Activated CD4-positive, alpha-beta T cell treated with anti-CD3 and anti-CD28 coated beads, Interleukin-2, amount 10 ng/mL, durations not matched to agents 24 days and 14 days (primary cell): ENCODE measurements at regions not wholly inside any gene's neighbourhood (a gene's known extent, or its start where the extent isn't known, plus 50 kb on each side); places are given as distances from the start of the nearest gene placed in this dataset.
"Not testable (repeated sequence)": the region's sequence is repeated elsewhere in the genome, so short reads cannot be mapped to it uniquely, and the experiment has no call there.

Source experiments
- DNase-seq: peaks from one replicate; pipeline ENCODE4 v3.0.0; 2022
- H3K27ac Mint-ChIP-seq: one replicate; pipeline ENCODE4 v1.8.0; 2022; ENCODE audit warnings: mild to moderate bottlenecking, mixed read lengths
- H3K27me3 Mint-ChIP-seq: one replicate; pipeline ENCODE4 v1.8.0; 2022; ENCODE audit warnings: mixed read lengths
- H3K36me3 Mint-ChIP-seq: one replicate; pipeline ENCODE4 v1.8.0; 2022; ENCODE audit warnings: low read depth, mild to moderate bottlenecking, mixed read lengths
- H3K4me1 Mint-ChIP-seq: one replicate; pipeline ENCODE4 v1.8.0; 2021; ENCODE audit warnings: mixed read lengths
- H3K4me3 Mint-ChIP-seq: one replicate; pipeline ENCODE4 v1.8.0; 2022; ENCODE audit warnings: mild to moderate bottlenecking, moderate library complexity, mixed read lengths
- H3K9me3 Mint-ChIP-seq: one replicate; pipeline ENCODE4 v1.8.0; 2021; ENCODE audit warnings: mixed read lengths
- intact Hi-C: fragments of 100-400 bp; cut with micrococcal nuclease; formaldehyde crosslinking; loops from one replicate; pipeline ENCODE4 v1.15.1; 2023

DNA sequence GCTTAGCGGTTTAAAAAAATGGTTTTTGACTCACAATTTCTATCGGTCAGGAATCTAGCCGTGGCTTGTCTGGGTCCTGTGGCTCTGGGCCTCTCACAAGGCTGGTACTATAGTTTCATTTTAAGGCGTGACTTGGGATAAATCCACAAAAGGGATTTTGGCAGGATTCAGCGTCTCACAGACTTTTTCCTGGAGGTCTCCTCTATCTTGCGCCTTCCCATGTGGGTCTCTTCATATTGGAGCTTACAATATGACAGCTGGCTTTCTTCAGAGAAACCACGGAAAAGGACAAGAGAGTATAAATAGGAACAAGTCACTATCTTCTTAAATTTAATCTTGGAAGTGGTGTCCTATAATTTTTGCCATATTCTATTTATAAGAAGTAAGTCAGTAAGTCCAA lies 250.5 kb downstream of the DSC3 start:
- no peak for DNase-seq
- intact Hi-C loops = no loop called here
- H3K9me3 Mint-ChIP-seq = peaks cover 3% of the 10 kb centered on the region
- H3K36me3 Mint-ChIP-seq = no peaks in the 10 kb centered on the region
- no peak overlapping the region for H3K4me3 Mint-ChIP-seq
- H3K27me3 Mint-ChIP-seq = no peaks in the 10 kb centered on the region
- H3K27ac Mint-ChIP-seq = no peak overlapping the region
- H3K4me1 Mint-ChIP-seq = no peaks in the 10 kb centered on the region

DNA sequence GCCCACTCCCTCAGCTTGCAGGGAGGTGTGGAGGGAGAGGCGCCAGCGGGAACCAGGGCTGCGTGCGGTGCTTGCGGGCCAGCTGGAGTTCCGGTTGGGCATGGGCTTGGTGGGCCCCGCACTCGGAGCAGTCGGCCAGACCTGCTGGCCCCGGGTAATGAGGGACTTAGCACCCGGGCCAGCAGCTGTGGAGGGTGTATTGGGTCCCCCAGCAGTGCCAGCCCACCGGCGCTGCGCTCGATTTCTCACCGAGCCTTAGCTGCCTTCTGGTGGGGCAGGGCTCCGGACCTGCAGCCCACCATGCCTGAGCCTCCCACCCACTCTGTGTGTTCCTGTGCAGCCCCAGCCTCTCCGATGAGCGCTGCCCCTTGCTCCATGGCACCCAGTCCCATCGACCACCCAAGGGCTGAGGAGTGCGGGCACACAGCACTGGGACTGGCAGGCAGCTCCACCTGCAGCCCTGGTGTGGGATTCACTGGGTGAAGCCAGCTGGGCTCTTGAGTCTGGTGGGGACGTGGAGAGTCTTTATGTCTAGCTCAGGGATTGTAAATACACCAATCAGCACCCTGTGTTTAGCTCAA lies 254.0 kb downstream of the DSC3 start:
- H3K36me3 Mint-ChIP-seq, H3K9me3 Mint-ChIP-seq, H3K27ac Mint-ChIP-seq, H3K27me3 Mint-ChIP-seq, H3K4me3 Mint-ChIP-seq, DNase-seq, H3K4me1 Mint-ChIP-seq: not testable (repeated sequence)
- intact Hi-C loops = loop anchor here (5.0 kb wide), 1 partner anchor 156 kb away; no protein-coding TSS in a partner anchor

DNA sequence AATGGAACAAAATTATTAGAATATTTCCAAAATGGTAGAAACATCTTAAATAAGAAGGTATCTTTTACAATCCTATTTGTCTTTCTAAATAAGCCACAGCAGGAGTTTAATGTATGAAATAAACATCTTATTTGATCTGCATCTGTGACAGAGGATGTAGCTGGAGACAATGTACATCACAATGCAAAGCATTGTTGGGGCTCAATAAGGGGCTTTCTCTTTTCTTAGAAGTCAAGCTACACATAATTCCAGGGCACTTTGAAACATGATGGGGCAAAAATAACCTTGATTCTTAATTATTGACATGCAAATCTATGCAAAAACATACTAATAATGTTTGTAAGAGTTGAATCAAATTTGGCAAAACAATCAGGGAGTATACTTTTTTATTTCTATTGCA lies 255.1 kb downstream of the DSC3 start:
- no peaks in the 10 kb centered on the region for H3K27me3 Mint-ChIP-seq
- peaks cover 9% of the 10 kb centered on the region for H3K9me3 Mint-ChIP-seq
- H3K27ac Mint-ChIP-seq = no peak overlapping the region

DNA sequence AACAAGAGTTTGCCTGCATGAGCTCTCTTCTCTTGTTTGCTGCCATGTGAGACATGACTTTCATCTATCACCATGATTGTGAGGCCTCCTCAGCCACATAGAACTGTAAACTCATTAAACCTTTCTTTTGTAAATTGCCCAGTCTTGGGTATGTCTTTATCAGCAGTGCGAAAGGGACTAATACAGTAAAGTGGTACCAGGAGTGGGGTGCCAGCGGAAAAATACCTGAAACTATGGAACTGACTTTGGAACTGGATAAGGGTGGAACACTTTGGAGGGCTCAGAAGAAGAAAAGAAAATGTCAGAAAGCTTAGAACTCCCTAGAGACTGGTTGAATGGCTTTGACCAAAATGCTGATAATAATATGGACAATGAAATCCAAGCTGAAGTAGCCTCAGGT lies 260.9 kb downstream of the DSC3 start:
- H3K4me3 Mint-ChIP-seq = no peak overlapping the region
- no peak overlapping the region for H3K27ac Mint-ChIP-seq
- no peaks in the 10 kb centered on the region for H3K4me1 Mint-ChIP-seq
- DNase-seq = no peak
- H3K27me3 Mint-ChIP-seq = no peaks in the 10 kb centered on the region
- intact Hi-C loops = no loop called here
- H3K9me3 Mint-ChIP-seq = peaks cover 20% of the 10 kb centered on the region
- H3K36me3 Mint-ChIP-seq = no peaks in the 10 kb centered on the region

More for the DNA sequence above, 255.1 kb downstream of the DSC3 start:
- H3K36me3 Mint-ChIP-seq = no peaks in the 10 kb centered on the region
- no peak overlapping the region for H3K4me3 Mint-ChIP-seq
- no peaks in the 10 kb centered on the region for H3K4me1 Mint-ChIP-seq
- intact Hi-C loops = loop anchor here (5.0 kb wide), 1 partner anchor 155 kb away; no protein-coding TSS in a partner anchor
- no peak for DNase-seq

DNA sequence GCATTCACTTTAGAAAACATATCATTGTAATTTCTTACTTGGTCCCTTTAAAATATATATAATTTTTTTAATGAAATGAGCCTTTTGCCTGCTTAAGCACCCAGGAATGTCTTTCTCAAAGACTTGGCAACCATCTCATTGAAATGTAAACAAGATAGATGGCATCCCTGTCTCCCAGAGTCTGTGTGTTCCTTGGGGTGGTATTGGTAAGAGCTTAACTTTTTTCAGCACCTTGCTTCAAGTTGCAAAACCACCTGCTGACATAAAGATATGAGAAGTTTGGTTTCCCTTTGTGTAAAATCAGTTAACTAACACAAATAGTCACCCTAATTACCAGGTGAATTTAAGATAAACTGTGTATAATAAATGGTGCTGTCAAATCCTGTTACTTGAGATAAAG lies 266.9 kb downstream of the DSC3 start:
- intact Hi-C loops = no loop called here
- H3K9me3 Mint-ChIP-seq = peaks cover 8% of the 10 kb centered on the region
- no peak overlapping the region for H3K4me3 Mint-ChIP-seq
- no peaks in the 10 kb centered on the region for H3K4me1 Mint-ChIP-seq
- H3K27me3 Mint-ChIP-seq = no peaks in the 10 kb centered on the region
- H3K36me3 Mint-ChIP-seq = no peaks in the 10 kb centered on the region
- no peak overlapping the region for H3K27ac Mint-ChIP-seq
- no peak for DNase-seq

DNA sequence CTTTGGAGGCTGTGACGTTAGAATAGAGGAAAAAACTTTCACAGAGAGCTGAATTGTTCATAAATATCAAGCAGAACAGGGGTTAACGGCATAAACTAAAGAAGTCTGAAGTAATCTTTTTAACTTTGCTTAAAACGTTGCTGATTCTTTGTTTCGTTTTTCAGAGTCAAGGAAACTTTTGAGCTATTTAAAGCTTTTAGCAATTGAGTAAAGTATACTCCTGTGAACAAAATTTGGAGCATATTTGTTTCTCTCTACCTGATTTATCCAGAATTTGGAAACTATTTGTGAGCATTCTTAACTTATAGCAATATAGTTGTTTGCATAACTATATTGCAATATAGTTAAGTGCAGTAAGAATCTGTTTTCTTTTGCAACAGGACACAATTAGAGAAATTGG lies 270.4 kb downstream of the DSC3 start:
- H3K9me3 Mint-ChIP-seq, intact Hi-C loops, H3K4me3 Mint-ChIP-seq, H3K27me3 Mint-ChIP-seq, H3K36me3 Mint-ChIP-seq, H3K27ac Mint-ChIP-seq, H3K4me1 Mint-ChIP-seq, DNase-seq: not testable (repeated sequence)

DNA sequence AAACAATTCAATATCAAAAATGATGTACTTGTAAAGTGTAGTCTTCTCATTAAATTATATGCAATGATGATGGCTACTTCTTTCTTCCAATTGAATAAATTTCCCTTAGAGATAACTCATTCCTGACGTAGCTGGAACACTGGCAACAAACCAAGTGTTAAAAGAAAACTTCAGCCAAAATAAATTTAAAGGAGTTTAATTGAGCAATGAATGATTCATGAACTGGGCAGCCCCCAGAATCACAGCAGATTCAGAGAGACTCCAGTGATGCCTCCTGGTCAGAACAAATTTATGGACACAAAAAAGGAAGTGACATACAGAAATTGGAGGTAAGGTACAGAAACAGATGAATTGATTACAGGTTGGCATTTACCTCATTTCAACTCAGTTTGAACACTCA lies 276.5 kb downstream of the DSC3 start:
- DNase-seq = no peak
- Mint-ChIP-seq H3K36me3 (no peaks in the 10 kb centered on the region), H3K27me3 (no peaks in the 10 kb centered on the region), H3K4me3 (no peak overlapping the region), H3K9me3 (no peaks in the 10 kb centered on the region), H3K27ac (no peak overlapping the region), H3K4me1 (no peaks in the 10 kb centered on the region)
- intact Hi-C loops = no loop called here

DNA sequence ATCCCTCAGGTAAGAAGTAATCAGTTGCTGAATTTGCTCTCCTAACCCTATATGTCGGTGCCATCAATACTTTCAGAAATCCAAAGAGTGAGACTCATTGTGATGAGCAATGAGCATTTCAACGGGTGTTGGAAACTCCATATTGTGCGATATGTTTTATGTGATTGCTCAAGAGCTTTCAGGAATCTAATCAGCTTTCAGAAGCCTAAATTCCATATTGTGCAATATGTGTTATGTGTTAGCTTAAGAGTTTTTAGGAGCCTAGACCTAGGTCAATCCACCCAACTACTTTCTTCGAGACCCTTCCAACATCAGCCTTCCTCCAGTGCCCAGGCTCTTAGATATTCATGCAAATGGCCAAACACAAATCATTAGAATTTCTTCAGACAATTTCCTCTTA lies 277.3 kb downstream of the DSC3 start:
- Mint-ChIP-seq H3K36me3 (no peaks in the 10 kb centered on the region), H3K9me3 (no peaks in the 10 kb centered on the region), H3K4me3 (no peak overlapping the region), H3K27ac (no peak overlapping the region), H3K4me1 (no peaks in the 10 kb centered on the region), H3K27me3 (no peaks in the 10 kb centered on the region)
- DNase-seq = no peak
- intact Hi-C loops = no loop called here

DNA sequence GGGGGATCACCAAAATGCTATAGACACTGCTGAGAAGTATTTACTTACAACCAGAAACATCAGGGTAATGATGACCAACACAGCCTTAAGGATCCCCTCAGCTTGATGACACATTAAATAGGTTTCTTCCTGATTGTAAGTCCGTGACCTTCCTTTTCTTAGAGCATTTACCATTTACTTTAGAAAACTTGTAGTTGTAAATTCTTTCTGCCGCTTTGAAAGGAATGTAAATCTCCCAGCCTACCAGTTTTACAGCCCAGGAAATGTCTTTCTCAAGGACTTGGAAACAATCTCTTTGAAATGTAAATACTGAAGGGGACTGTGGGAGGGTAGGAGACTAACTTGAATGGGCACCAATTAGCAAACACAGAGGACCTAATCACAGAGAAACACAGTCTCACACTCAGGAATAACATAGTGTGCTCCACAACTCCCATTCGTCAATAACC lies 278.6 kb downstream of the DSC3 start:
- H3K27ac Mint-ChIP-seq = no peak overlapping the region
- H3K4me3 Mint-ChIP-seq = no peak overlapping the region
- no peaks in the 10 kb centered on the region for H3K27me3 Mint-ChIP-seq
- no peak for DNase-seq
- no peaks in the 10 kb centered on the region for H3K36me3 Mint-ChIP-seq
- no peaks in the 10 kb centered on the region for H3K9me3 Mint-ChIP-seq
- intact Hi-C loops = no loop called here
- no peaks in the 10 kb centered on the region for H3K4me1 Mint-ChIP-seq

DNA sequence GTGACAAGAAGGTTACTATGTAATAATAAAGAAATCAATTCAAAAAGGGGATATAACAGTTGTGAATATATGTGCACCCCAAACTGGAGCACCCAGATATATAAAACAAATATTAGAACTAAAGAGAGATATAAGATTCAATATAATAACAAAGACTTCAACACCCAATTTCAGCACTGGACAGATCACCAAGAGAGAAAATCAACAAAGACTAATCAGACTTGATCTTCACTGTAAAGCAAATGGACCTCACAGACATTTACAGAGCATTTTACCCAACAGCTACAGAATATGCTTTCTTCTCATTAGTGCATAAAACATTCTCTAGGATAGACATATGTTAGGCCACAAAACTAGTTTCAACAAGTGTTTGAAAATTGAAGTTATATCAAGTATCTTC lies 287.7 kb downstream of the DSC3 start:
- no peaks in the 10 kb centered on the region for H3K9me3 Mint-ChIP-seq
- H3K4me1 Mint-ChIP-seq = no peaks in the 10 kb centered on the region
- no peak overlapping the region for H3K27ac Mint-ChIP-seq
- no peak overlapping the region for H3K4me3 Mint-ChIP-seq
- no peak for DNase-seq
- H3K27me3 Mint-ChIP-seq = no peaks in the 10 kb centered on the region
- no peaks in the 10 kb centered on the region for H3K36me3 Mint-ChIP-seq
- intact Hi-C loops = no loop called here

DNA sequence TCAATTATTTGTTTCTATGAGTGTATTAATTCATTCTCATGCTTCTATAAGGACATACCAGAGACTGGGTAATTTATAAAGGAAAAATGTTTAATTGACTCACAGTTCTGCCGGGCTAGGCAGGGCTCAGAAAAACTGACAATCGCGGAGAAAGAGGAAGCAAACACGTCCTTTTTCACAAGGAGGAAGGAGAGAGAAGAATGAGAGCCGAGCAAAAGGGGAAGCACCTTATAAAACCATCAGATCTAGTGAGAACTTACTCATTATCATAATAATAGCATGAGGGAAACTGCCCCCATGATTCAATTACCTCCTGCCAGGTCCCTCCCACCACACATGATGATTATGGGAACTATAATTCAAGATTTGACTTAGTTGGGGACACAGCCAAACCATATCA lies 294.0 kb downstream of the DSC3 start:
- Mint-ChIP-seq H3K4me1 (no peaks in the 10 kb centered on the region), H3K9me3 (no peaks in the 10 kb centered on the region), H3K4me3 (no peak overlapping the region), H3K27ac (no peak overlapping the region), H3K27me3 (no peaks in the 10 kb centered on the region), H3K36me3 (no peaks in the 10 kb centered on the region)
- DNase-seq = no peak
- intact Hi-C loops = no loop called here

DNA sequence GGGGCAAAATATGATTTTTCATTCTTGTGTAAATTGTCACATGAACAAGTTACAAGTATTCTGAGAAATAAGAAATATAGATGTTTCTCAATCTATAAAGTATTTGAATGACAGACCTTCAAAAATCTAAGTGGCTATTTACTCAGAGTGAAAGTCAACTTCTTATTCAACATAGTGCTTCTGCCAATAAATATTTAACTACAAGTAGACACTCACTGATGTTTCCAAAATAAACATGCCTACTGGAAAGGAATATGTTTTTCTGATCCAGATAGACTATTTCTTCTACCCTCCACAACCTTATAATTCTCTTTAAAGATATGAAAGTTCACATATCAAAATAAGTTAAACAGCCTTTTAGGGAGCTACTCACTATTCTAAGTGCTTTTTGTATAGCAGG lies 296.3 kb downstream of the DSC3 start:
- Mint-ChIP-seq H3K9me3 (no peaks in the 10 kb centered on the region), H3K27me3 (no peaks in the 10 kb centered on the region), H3K4me1 (no peaks in the 10 kb centered on the region), H3K36me3 (no peaks in the 10 kb centered on the region), H3K4me3 (no peak overlapping the region), H3K27ac (no peak overlapping the region)
- intact Hi-C loops = no loop called here
- DNase-seq = no peak

DNA sequence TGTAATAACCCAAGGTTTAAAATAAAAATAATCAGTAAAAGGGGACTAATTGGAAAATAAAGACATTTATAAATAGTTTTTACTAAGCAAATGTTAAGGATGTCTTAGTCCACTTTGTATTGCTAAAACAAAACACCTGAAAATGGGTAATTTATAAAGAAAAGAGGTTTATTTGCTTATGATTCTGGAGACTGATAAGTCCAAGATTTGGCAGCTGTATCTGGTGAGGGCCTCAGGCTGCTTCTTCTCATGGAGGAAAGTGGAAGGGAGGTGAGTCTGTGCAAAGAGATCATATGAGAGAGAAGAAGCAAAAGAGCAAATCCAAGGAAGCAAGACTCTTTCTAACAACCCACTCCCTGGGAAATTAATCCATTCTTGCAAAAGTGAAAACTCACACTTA lies 299.5 kb downstream of the DSC3 start:
- H3K27ac Mint-ChIP-seq = no peak overlapping the region

DNA sequence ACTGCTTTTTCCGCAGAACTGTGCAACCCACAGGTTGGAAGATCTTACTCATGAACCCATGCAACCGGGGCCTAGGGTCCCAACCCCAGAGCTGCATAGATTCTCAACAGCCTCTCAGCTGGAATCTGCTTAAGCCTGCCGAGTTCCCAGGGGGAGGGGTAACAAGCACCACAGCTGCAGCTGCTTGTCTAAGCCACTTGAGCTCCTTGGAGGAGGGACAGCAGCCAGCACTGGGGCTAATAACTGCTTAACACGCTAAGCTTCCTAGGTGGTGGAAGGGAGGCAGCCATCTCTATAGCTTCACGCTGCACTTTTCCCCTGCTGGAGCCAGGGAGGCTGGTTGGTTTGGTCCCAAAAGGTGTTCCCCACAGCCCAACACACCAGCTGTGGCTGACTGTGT lies 311.6 kb downstream of the DSC3 start:
- Mint-ChIP-seq H3K9me3 (peaks cover 8% of the 10 kb centered on the region), H3K27ac (no peak overlapping the region), H3K36me3 (no peaks in the 10 kb centered on the region), H3K27me3 (no peaks in the 10 kb centered on the region), H3K4me1 (no peaks in the 10 kb centered on the region), H3K4me3 (no peak overlapping the region)
- intact Hi-C loops = no loop called here
- no peak for DNase-seq

More for the DNA sequence above, 299.5 kb downstream of the DSC3 start:
- intact Hi-C loops = no loop called here
- no peaks in the 10 kb centered on the region for H3K36me3 Mint-ChIP-seq
- no peaks in the 10 kb centered on the region for H3K4me1 Mint-ChIP-seq
- H3K9me3 Mint-ChIP-seq = no peaks in the 10 kb centered on the region
- no peak overlapping the region for H3K4me3 Mint-ChIP-seq
- no peaks in the 10 kb centered on the region for H3K27me3 Mint-ChIP-seq
- DNase-seq = no peak

DNA sequence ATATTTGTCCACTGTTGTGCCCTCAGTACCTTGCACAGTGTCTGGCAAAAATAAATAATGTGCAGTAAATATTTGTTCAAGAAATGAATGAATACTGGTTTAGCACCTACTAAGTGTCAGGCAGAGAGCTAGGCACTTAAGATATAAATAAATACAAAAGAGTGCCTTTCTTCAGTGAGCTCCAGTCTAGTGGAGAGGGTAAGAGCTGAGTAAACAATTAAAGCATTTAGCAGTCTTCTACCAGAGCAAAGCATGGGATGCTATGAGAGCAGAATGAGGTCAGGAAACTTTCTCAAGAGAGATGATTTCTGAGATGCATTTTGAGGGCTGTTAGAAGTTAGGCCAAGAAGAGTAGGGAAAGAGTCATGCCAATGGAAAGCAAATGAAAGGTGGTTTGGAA lies 314.7 kb downstream of the DSC3 start:
- no peaks in the 10 kb centered on the region for H3K27me3 Mint-ChIP-seq
- intact Hi-C loops = no loop called here
- peaks cover 4% of the 10 kb centered on the region for H3K9me3 Mint-ChIP-seq
- H3K4me3 Mint-ChIP-seq = no peak overlapping the region
- H3K36me3 Mint-ChIP-seq = no peaks in the 10 kb centered on the region
- no peak for DNase-seq
- no peak overlapping the region for H3K27ac Mint-ChIP-seq
- no peaks in the 10 kb centered on the region for H3K4me1 Mint-ChIP-seq
